Pancreas (tissue), 10 donors: ENCODE measurements at regions not wholly inside any gene's neighbourhood (a gene's known extent, or its start where the extent isn't known, plus 50 kb on each side); places are given as distances from the start of the nearest gene placed in this dataset.

Experiments used
- ATAC-seq, 4 donors: fragments of 200-7000 bp; cut with Tn5 transposase; one replicate each; pipeline versions ENCODE4 v1.8.0 to v1.9.1; 2020; ENCODE audit warnings: mild to moderate bottlenecking in 4 of 4, moderate library complexity in 4 of 4
- DNase-seq, 6 donors: peaks; one replicate each; pipeline ENCODE4 v3.0.0-alpha.2; 2020
- FAIRE-seq: peaks from 2 replicates; lab custom pipeline; 2012; peaks lifted over from hg19 to GRCh38; lab: Jason Lieb, UNC
- H3K27ac ChIP-seq, 4 donors: fragments of 200-600 bp; sonication (generic); 1 replicate in 3 of 4; 2 replicates in 1 of 4; pipeline versions ENCODE4 v1.5.0 to v1.8.0; 2020
- H3K27me3 ChIP-seq, 4 donors: fragments of 200-600 bp; one replicate each; pipeline ENCODE4 v1.8.0; 2021
- H3K36me3 ChIP-seq, 3 donors: fragments of 200-600 bp; sonication (generic) in 1 of 3; one replicate each; pipeline versions ENCODE4 v1.5.0 to v1.8.0; 2020 to 2021
- H3K4me1 ChIP-seq, 3 donors: fragments of 200-600 bp; one replicate each; pipeline ENCODE4 v1.8.0; 2021
- H3K4me3 ChIP-seq, 4 donors: fragments of 200-600 bp; sonication (generic) in 2 of 4; one replicate each; pipeline versions ENCODE4 v1.5.0 to v1.8.0; 2020 to 2021
- H3K9me3 ChIP-seq, 4 donors: fragments of 200-600 bp; one replicate each; pipeline ENCODE4 v1.8.0; 2021
- CTCF ChIP-seq, 4 donors: fragments of 200-600 bp; sonication (generic) in 3 of 4; IDR thresholded peaks; one replicate each; pipeline versions ENCODE4 v1.5.0 to v1.8.0; 2021; ENCODE audit warnings: antibody characterized with exemption in 4 of 4
- WGBS, 2 donors: extraction: QIAGEN DNeasy Blood & Tissue Kit; methylation state at CpG; one replicate each; pipeline ENCODE4 v1.1.7; 2013; 5-methylcytosine and 5-hydroxymethylcytosine counted together
- intact Hi-C, 3 donors: fragments of 100-400 bp; cut with DNase I; formaldehyde crosslinking; loops; one replicate each; pipeline versions ENCODE4 v1.11.1 to v1.14.2; 2022
- donor health status: healthy with polysubstance abuse.
- donor health status: DM: no; HTN: no; CAD: no; lungs with moderate emphysema.
- donor health status: DM: no; HTN: no; CAD: no.
- donor health status: control.
- donor health status: control.
- donor health status: Bipolar disorder and iron deficiency.
- donor health status: DM: yes; HTN: yes; CAD: no.
- donor health status: DM: no; HTN: no; CAD: no.
- donor health status: DM: no; HTN: no; CAD: no.
- donor health status: DM: yes; HTN: yes; CAD: no.

DNA sequence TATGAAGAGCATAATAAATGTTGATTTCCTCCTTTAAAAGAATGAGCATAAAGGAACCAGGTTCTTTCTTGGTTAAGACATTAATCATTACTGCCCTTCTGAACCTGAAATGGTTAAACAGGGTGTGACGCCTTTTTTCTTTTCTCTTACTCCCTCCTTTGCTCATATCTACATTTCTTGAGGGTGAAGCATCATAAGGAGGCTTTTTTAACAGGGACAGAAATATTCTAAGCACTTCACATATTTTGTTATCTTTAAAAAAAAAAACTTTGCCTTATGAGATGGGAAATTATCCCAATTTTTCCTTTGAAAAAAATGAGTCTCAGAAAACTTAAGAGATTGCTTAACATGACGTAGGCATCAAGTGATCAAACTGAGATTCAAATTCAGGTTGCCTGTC is 1036.3 kb upstream of the TENM4 start:
- ATAC-seq (no peak), DNase-seq (no peak), FAIRE-seq (no peak)
- no peaks in the 10 kb centered on the region for H3K9me3 ChIP-seq
- no peaks in the 10 kb centered on the region for H3K27me3 ChIP-seq
- no peak for TF ChIP-seq CTCF (IDR thresholded peaks at IDR 0.05)
- no peaks in the 10 kb centered on the region for H3K4me1 ChIP-seq
- 45 to 70% methylated on average over 2 of the region's 2 CpGs for WGBS, 2 donors
- H3K36me3 ChIP-seq, result no peaks in the 10 kb centered on the region
- intact Hi-C loops, result no loop called here
- no peak overlapping the region for H3K4me3 ChIP-seq
- H3K27ac ChIP-seq, result no peak overlapping the region

- intact Hi-C loops, result no loop called here
- DNase-seq (no peak), FAIRE-seq (no peak), ATAC-seq (no peak)
- Histone ChIP-seq H3K4me1 (no peaks in the 10 kb centered on the region), H3K9me3 (no peaks in the 10 kb centered on the region), H3K36me3 (no peaks in the 10 kb centered on the region), H3K27ac (no peak overlapping the region), H3K27me3 (no peaks in the 10 kb centered on the region), H3K4me3 (no peak overlapping the region)
- TF ChIP-seq CTCF (IDR thresholded peaks at IDR 0.05), result no peak
- 90 to 98% methylated on average over 3 of the region's 3 CpGs for WGBS, 2 donors
Measured at GRCh38 chr11:80473562-80473961, 1032.7 kb upstream of the TENM4 start.

GRCh38 chr11:80469871-80470270 is 1029.0 kb upstream of the TENM4 start:
- Histone ChIP-seq H3K27me3 (no peaks in the 10 kb centered on the region), H3K9me3 (no peaks in the 10 kb centered on the region), H3K4me1 (no peaks in the 10 kb centered on the region), H3K4me3 (no peak overlapping the region), H3K27ac (no peak overlapping the region), H3K36me3 (no peaks in the 10 kb centered on the region)
- no peak for FAIRE-seq
- ATAC-seq, result no peak
- intact Hi-C loops, result no loop called here
- no peak for TF ChIP-seq CTCF (IDR thresholded peaks at IDR 0.05)
- DNase-seq, result no peak
- WGBS, 2 donors, result 51 to 60% methylated on average over 2 of the region's 2 CpGs

DNA sequence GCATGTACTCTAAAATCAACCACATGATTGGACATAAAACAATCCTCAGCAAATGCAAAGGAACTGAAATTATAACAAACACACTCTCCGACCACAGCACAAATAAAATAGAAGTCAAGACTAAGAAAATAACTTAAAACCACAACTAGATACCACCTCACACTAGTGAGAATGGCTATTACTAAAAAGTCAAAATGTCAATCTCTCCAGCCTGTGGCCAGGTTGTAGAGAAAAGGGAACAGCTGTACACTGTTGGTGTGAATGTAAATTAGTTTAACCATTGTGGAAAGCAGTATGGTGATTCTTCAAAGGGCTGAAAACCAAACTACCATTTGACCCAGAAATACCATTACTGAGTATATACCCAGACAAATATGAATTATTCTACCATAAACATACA is 1025.7 kb upstream of the TENM4 start:
- Histone ChIP-seq H3K36me3 (no peaks in the 10 kb centered on the region), H3K9me3 (no peaks in the 10 kb centered on the region), H3K4me3 (no peak overlapping the region), H3K4me1 (no peaks in the 10 kb centered on the region), H3K27ac (no peak overlapping the region), H3K27me3 (no peaks in the 10 kb centered on the region)
- 63 to 85% methylated on average over 1 of the region's 1 CpG for WGBS, 2 donors
- no peak for DNase-seq
- no peak for FAIRE-seq
- ATAC-seq, result no peak
- intact Hi-C loops, result no loop called here
- no peak for TF ChIP-seq CTCF (IDR thresholded peaks at IDR 0.05)

- TF ChIP-seq CTCF (IDR thresholded peaks at IDR 0.05), result no peak
- Histone ChIP-seq H3K4me1 (no peaks in the 10 kb centered on the region), H3K27me3 (no peaks in the 10 kb centered on the region), H3K9me3 (no peaks in the 10 kb centered on the region), H3K4me3 (no peak overlapping the region), H3K27ac (no peak overlapping the region), H3K36me3 (no peaks in the 10 kb centered on the region)
- intact Hi-C loops, result no loop called here
- DNase-seq (no peak), FAIRE-seq (no peak), ATAC-seq (no peak)
- 75 to 91% methylated on average over 3 of the region's 3 CpGs for WGBS, 2 donors
Measured at GRCh38 chr11:80462211-80462610, 1021.4 kb upstream of the TENM4 start.
